Lower leg skin (tissue), 4 donors: ENCODE measurements at regions not wholly inside any gene's neighbourhood (a gene's known extent, or its start where the extent isn't known, plus 50 kb on each side); places are given as distances from the start of the nearest gene placed in this dataset.

Source experiments
- DNase-seq, 2 donors: peaks; one replicate each; pipeline ENCODE4 v3.0.0-alpha.2; 2019; ENCODE audit warnings: low spot score in 2 of 2
- H3K4me3 ChIP-seq: fragments of 200-600 bp; sonication (generic); 2 replicates; pipeline ENCODE4 v1.5.1; 2017; ENCODE audit warnings: mild to moderate bottlenecking, low read depth; ENCODE audit not compliant: poor library complexity, severe bottlenecking
- POLR2A ChIP-seq, 2 donors: fragments of 450-650 bp; IDR thresholded peaks; one replicate each; pipeline ENCODE4 v1.6.1; 2016 to 2017; ENCODE audit warnings: antibody characterized with exemption in 2 of 2, mild to moderate bottlenecking in 1 of 2, moderate library complexity in 1 of 2
- WGBS, 2 donors: methylation state at CpG; one replicate each; pipeline ENCODE4 v1.1.5; 2018; 5-methylcytosine and 5-hydroxymethylcytosine counted together
- intact Hi-C: fragments of 100-400 bp; cut with DNase I; formaldehyde crosslinking; loops from one replicate; pipeline ENCODE4 v1.15.0; 2023; ENCODE audit warnings: low total_unique reads
- TF ChIP-seq, protein P1 (sequence below), 3 donors: fragments of 450-650 bp; IDR thresholded peaks; one replicate each; pipeline ENCODE4 v1.5.1; 2016; ENCODE audit warnings: antibody characterized with exemption in 3 of 3, mild to moderate bottlenecking in 3 of 3, moderate library complexity in 2 of 3

DNA sequence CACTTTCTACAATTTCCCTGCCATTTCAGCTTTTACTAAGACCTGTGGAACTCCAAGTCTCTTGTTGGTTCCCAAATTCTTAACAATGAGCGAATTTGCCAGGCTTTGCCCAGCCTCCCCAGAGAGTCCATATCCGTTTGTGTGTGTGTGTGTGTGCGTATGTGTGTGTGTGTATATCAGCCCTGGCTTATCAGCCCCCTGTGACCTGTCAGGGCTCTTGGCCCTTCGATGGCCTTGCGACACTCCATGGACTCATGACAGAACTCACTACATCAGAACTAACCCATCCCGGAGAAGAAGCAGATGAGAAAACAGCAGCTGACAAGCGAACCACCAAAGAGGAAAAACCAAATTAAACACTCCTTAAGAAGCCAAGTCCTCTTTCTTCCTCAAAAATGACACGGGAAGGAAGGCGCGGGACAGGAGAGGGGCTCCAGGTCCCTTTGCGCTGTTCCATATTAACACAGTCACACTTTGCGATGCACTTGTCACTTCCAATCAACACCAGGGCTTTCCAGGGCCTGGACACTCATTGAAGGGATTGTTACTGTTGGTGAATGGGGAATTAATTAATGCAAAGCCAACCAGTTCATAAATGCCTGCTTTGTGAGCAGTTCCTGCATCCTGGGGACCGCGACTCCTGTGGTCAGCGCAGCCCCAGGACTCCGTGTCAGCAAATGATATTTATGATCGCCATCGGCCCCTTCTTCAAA, 524.0 kb downstream of the CD83 start:
- intact Hi-C loops: no loop called here
- H3K4me3 ChIP-seq: no peak overlapping the region
- 87 to 98% methylated on average over 18 of the region's 18 CpGs for WGBS, 2 donors
- TF ChIP-seq, protein P1, sequence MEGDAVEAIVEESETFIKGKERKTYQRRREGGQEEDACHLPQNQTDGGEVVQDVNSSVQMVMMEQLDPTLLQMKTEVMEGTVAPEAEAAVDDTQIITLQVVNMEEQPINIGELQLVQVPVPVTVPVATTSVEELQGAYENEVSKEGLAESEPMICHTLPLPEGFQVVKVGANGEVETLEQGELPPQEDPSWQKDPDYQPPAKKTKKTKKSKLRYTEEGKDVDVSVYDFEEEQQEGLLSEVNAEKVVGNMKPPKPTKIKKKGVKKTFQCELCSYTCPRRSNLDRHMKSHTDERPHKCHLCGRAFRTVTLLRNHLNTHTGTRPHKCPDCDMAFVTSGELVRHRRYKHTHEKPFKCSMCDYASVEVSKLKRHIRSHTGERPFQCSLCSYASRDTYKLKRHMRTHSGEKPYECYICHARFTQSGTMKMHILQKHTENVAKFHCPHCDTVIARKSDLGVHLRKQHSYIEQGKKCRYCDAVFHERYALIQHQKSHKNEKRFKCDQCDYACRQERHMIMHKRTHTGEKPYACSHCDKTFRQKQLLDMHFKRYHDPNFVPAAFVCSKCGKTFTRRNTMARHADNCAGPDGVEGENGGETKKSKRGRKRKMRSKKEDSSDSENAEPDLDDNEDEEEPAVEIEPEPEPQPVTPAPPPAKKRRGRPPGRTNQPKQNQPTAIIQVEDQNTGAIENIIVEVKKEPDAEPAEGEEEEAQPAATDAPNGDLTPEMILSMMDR (IDR thresholded peaks at IDR 0.05): no peak
- no peak for TF ChIP-seq POLR2A (IDR thresholded peaks at IDR 0.05)
- DNase-seq: no peak

DNA sequence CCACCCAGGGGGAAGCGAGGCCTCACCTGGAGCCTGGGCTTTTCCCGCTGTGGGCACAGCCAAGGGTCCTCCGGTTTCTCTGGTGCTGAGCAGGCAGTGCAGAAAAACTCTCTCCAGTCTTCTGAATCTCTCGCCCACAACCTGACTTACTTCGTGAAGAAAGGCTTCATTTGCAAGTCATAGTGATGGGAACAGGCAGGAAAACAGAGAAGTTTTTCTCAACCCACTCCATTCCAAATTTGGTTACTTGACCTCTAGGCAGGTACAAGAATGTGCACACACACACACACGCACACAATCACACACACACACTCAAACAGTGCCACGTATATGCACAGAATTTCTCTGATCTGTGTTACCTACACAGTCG, 524.5 kb downstream of the CD83 start:
- H3K4me3 ChIP-seq: no peak overlapping the region
- no peak for DNase-seq
- no peak for TF ChIP-seq POLR2A (IDR thresholded peaks at IDR 0.05)
- TF ChIP-seq, protein P1 (IDR thresholded peaks at IDR 0.05): no peak
- 92 to 94% methylated on average over 8 of the region's 8 CpGs for WGBS, 2 donors
- intact Hi-C loops: no loop called here

DNA sequence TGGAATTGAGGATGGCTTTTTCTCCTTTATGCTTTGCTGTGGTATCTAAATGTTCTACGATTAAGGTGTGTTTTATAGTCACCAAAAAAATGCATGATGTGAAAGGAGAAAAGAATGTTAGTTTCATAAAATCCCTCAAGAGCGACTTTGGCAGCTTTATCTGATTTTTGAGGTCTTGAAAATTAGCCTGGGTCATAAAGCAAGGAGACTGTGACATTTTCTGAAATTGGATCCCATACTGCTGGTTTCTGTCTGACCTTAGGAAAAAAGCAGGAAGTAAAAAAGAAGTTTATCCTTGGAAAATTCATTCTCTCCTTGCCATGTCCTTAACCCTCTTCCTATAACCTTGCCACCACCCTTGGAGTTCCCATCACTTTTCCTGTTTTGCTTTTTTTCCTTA, 525.3 kb downstream of the CD83 start:
- TF ChIP-seq, protein P1 (IDR thresholded peaks at IDR 0.05): no peak
- TF ChIP-seq POLR2A (IDR thresholded peaks at IDR 0.05): no peak
- H3K4me3 ChIP-seq: no peak overlapping the region
- 84 to 94% methylated on average over 2 of the region's 2 CpGs for WGBS, 2 donors
- DNase-seq: no peak
- intact Hi-C loops: no loop called here

DNA sequence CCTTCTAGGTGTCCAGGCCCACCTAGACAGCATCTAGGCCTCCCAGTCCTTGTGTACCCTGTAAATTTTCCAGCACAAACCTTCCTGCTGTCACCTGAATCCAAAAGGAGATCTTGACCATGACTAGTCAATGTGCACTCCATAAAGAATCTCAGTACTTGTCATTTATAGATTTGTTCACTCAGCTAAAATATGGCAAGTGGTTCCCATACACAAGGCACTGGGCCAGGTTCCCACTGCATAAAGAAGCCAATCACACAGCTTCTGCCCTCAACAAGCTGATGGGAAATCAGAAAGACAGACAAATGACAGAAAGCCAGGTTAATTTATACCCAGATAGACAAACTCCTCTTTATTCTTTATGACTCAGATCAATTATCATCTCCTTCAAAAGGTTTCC, 526.8 kb downstream of the CD83 start:
- DNase-seq: no peak
- no peak for TF ChIP-seq POLR2A (IDR thresholded peaks at IDR 0.05)
- TF ChIP-seq, protein P1 (IDR thresholded peaks at IDR 0.05): no peak
- intact Hi-C loops: no loop called here
- H3K4me3 ChIP-seq: no peak overlapping the region

DNA sequence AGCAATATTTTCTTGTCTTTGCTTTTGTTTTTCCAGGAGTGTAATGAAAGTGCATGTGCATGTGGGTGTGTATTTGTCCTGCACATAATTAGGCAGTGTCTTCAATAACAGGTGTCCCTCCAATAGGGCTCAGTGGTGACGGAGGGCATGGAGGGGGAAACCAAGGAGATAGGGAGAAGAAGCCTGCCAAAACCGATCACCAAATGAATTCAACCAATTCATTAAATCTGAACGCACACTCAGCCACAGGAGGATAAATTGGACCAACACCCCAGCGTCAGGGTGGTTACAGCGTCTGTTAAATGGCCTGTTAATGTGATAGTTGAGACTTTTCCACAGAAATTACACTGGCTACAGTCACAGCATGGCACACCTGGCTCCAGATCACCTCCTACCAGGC, 527.6 kb downstream of the CD83 start:
- WGBS, 2 donors: 79 to 90% methylated on average over 5 of the region's 5 CpGs
- TF ChIP-seq, protein P1 (IDR thresholded peaks at IDR 0.05): no peak
- no peak for TF ChIP-seq POLR2A (IDR thresholded peaks at IDR 0.05)
- intact Hi-C loops: no loop called here
- DNase-seq: no peak
- no peak overlapping the region for H3K4me3 ChIP-seq

GRCh38 chr6:14645841-14646240, 528.3 kb downstream of the CD83 start:
- DNase-seq: no peak
- WGBS, 2 donors: 93 to 96% methylated on average over 3 of the region's 3 CpGs
- no peak for TF ChIP-seq POLR2A (IDR thresholded peaks at IDR 0.05)
- TF ChIP-seq, protein P1 (IDR thresholded peaks at IDR 0.05): no peak
- H3K4me3 ChIP-seq: no peak overlapping the region
- intact Hi-C loops: no loop called here
